PC-3 (cell line): ENCODE measurements at regions not wholly inside any gene's neighbourhood (a gene's known extent, or its start where the extent isn't known, plus 50 kb on each side); places are given as distances from the start of the nearest gene placed in this dataset.

Source experiments
- EZH2 ChIP-seq: fragments of 300-600 bp; sonication (generic); IDR thresholded peaks from one replicate; pipeline ENCODE4 v1.6.1; 2017; ENCODE audit warnings: antibody characterized with exemption, mild to moderate bottlenecking, low read length; ENCODE audit not compliant: unreplicated experiment
- TF ChIP-seq, protein P1 (sequence below): fragments of 300-600 bp; sonication (generic); conservative IDR thresholded peaks from 2 replicates; pipeline ENCODE4 v1.5.1; 2017; ENCODE audit warnings: antibody characterized with exemption, low read depth, mild to moderate bottlenecking, low read length

DNA sequence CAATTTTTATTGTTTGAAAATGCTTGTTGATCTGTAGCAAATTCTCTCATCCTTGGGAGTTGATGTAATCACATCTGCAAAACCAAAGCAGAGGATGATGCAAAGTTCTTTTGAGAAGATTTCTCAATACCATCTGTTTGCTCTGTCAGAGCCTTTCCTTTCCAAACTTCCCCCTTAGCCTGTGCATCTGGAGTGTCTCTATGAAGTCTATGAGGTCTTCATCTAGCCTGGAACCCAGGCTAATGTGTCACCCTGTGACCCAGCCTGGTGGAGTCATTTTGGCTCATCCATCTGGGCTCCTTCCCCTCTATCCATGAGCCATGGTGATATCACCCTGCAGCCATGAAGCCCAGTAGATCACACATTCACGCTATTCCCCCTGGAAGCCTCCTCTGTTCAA, 123.2 kb upstream of the SLC7A14 start:
- TF ChIP-seq, protein P1, sequence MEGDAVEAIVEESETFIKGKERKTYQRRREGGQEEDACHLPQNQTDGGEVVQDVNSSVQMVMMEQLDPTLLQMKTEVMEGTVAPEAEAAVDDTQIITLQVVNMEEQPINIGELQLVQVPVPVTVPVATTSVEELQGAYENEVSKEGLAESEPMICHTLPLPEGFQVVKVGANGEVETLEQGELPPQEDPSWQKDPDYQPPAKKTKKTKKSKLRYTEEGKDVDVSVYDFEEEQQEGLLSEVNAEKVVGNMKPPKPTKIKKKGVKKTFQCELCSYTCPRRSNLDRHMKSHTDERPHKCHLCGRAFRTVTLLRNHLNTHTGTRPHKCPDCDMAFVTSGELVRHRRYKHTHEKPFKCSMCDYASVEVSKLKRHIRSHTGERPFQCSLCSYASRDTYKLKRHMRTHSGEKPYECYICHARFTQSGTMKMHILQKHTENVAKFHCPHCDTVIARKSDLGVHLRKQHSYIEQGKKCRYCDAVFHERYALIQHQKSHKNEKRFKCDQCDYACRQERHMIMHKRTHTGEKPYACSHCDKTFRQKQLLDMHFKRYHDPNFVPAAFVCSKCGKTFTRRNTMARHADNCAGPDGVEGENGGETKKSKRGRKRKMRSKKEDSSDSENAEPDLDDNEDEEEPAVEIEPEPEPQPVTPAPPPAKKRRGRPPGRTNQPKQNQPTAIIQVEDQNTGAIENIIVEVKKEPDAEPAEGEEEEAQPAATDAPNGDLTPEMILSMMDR = no peak
- TF ChIP-seq EZH2 = no peak
